SIG-M5 treated with dmso at 0.1 percent for 504 hours (cell line): ENCODE measurements at regions not wholly inside any gene's neighbourhood (a gene's known extent, or its start where the extent isn't known, plus 50 kb on each side); places are given as distances from the start of the nearest gene placed in this dataset.

Source experiments
- DNase-seq: peaks from one replicate; lab custom pipeline; 2025; ENCODE audit not compliant: unreplicated experiment; lab: John Stamatoyannopoulos, UW

GRCh38 chr7:25496476-25497368 is 268.4 kb upstream of the NPVF start:
- peak; percentile 71 for DNase-seq

DNA sequence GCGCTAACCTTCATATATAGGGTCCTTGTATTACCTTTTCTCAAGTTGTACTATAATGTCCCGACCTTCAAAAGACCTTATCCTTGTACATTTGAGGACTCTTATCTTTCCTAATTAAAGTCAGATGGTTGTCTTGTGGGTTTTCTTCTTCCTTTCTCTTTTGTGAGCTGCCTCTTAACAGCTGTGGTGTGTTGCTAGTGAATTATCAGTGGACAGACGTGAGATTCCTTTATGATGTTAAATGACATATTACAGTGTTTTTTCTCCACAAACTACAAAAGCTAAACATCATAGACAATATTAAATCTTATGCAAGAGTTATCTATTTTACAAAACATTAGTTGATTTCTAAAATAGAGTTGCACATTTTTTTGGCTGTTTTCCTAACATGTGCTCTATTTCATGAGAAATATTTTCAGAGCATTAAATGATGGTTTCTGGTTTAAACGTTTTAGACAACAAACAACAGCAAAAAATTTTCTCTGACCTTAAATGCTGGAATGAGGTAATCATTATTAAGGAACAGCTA is 272.2 kb upstream of the NPVF start:
- DNase-seq = no peak

DNA sequence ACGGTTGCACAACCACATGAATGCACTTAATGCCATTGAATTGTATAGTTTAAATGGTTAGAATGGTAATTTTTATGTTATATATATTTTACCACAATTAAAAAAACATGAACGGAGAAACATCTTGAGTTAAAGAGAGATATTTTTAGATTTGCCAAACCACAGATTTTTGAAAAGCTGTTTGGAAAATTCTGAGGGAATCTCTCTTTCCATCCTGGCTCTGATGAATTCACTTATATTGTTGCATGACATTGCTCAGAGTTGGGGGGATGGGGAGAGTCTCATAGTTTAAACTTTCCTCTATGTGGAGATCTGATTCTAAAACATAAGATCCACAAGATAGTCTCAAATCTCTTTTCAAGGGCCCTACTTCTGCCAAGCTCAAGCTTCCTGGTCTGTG is 275.0 kb upstream of the NPVF start:
- DNase-seq = no peak

DNA sequence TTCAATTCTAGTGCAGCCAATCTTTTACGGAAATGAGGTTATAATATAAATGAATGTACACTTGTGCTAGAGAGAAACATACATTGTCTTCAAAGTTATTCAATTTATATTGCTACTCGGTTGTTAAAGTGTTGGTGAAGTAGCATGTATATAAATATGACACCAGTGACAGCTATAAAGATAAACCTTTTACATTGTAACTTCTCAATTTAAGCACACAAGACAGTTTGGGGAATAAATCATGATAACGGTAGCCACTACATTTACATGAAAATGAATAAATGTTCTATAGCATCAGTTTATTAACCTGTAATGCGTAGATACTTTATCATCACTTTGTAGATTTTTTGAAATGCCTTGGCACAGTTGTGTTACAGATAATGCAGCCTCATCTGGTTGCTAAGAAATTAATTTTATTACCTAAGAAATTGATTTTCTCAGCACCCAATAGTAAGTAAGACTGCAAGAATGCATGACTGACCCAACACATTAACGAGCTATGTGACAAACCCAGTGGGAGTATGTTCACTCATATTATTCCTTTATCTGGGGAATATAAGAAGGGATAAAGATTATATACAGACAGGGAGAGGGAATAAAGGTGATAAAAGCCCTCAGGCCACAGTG is 283.9 kb upstream of the NPVF start:
- no peak for DNase-seq

DNA sequence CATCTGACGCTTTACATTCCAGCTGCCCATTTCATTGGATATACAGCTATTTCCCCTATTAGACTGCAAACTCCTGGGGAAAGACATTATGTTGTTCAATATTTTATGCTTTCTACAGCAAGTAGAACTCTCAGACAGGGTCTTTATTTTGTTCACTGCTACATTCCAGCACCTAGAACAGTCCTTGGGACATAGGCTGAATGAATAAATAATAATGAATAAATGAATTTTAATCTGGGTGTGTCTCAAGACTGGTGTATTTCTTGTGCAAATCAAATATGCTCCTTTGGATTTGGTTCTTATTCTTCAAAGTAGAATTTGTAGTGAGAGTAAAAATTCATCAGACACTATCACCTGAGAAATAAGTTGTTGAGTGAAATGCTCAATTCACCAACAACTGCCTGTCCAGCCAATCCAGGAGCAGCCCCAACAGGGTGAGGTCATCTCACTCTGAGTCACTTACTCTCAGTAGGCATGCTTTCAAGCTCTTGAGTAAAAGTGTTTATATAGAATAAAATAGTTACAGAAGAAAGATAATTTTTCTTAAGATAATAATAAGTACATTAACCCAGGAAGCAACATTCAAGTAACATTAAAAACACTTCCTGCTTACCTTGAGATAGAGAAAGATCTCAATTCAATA is 287.5 kb upstream of the NPVF start:
- no peak for DNase-seq

DNA sequence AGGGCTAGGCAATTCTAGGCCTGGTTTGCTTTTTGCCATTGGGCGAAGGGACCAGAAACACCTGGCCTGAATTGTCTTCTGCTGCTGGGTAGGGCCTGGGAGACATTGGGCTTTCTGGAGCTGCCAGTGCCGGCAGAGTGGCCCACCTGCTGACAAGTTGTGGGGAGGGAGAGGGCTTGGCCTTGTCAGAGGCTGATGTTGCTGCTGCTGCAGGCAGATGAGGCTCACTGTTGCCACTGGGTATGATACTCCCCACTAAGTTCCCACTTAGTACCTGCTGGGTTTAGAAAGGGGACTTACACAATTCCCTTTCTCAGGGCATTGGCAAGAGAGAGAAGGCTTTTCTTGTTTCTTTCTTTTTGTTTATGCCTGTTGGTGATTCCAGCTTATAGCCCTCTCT is 289.6 kb upstream of the NPVF start:
- DNase-seq = no peak

GRCh38 chr7:25520017-25520416 is 291.7 kb upstream of the NPVF start:
- DNase-seq = no peak

GRCh38 chr7:25520516-25520915 is 292.2 kb upstream of the NPVF start:
- DNase-seq = no peak

DNA sequence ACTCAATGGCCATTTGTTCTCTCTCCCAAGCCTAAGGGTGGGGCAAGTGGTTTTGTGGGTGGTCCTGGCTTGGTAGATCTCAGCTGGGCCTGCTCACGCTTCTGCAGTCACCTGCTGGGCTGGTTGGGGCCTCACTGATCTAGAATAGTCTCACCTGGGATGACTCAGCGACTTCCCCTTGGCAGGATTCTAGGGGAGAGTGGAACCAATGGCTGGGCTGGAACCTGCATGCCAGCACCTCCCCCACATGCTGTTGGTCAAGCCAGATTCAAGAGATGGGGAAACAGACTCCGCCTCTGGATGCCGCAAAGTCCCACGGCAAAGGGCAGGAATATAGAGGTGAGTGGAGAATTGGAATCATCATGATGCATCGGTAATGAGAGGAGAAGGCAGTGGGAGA is 292.9 kb upstream of the NPVF start:
- DNase-seq = no peak

GRCh38 chr7:25522727-25523126 is 294.4 kb upstream of the NPVF start:
- no peak for DNase-seq

- DNase-seq = no peak
Measured at GRCh38 chr7:25527665-25528170, 299.4 kb upstream of the NPVF start.

- DNase-seq = no peak
Measured at GRCh38 chr7:25529320-25529719, 301.0 kb upstream of the NPVF start.

- no peak for DNase-seq
Measured at GRCh38 chr7:25536851-25537250, 308.6 kb upstream of the NPVF start.

GRCh38 chr7:25537662-25538375 is 309.5 kb upstream of the NPVF start:
- no peak for DNase-seq

GRCh38 chr7:25541094-25541821 is 313.0 kb upstream of the NPVF start:
- DNase-seq = no peak

GRCh38 chr7:25541877-25542276 is 313.6 kb upstream of the NPVF start:
- no peak for DNase-seq

- DNase-seq = no peak
Measured at GRCh38 chr7:25543210-25543609, 314.9 kb upstream of the NPVF start.

DNA sequence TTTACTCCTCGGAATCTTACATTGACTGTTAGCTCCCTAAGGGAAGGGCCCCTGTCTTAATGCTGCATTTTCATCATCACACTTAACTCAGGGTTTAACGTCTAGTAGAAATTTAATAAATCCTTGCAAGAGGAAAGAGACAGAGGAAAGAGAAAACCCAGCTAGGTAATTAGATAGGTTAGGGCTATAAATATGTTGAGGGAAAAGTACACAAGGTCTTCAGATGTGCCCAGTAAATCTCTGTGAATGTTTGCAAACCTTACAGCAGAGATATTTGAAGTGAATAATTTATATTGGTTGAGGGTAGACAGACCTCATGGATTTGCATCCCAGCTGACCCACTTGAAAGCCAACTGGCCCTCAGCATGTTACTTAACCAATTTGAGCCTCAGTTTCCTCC is 315.5 kb upstream of the NPVF start:
- no peak for DNase-seq

GRCh38 chr7:25544254-25544653 is 316.0 kb upstream of the NPVF start:
- DNase-seq = no peak
